Endothelial cell of umbilical vein (primary cell): ENCODE measurements at regions not wholly inside any gene's neighbourhood (a gene's known extent, or its start where the extent isn't known, plus 50 kb on each side); places are given as distances from the start of the nearest gene placed in this dataset.

Experiments used
- BruUV-seq: library from RNA; stranded (reverse); fragments of 400-500 nt; replicated peaks from 2 replicates; lab custom pipeline; 2021; lab: Mats Ljungman, UMichigan
- CTCF ChIA-PET: fragments of 300-600, 350-600 bp; sonication (Branson Sonifier 250); formaldehyde crosslinking; loops from one replicate; lab custom pipeline; 2021; ENCODE audit warnings: antibody characterized with exemption, inconsistent platforms; lab: Charles Lee
- POLR2A ChIA-PET: fragments of 300-600, 350-600 bp; sonication (Branson Sonifier 250); formaldehyde crosslinking; loops from one replicate; lab custom pipeline; 2021; ENCODE audit warnings: antibody characterized with exemption, inconsistent platforms; lab: Charles Lee
- DNase-seq: peaks from one replicate; pipeline ENCODE4 v3.0.0-alpha.2; 2011; ENCODE audit warnings: low read depth, low spot score
- FAIRE-seq: peaks from 2 replicates; lab custom pipeline; 2011; peaks lifted over from hg19 to GRCh38; lab: Jason Lieb, UNC
- H2AFZ ChIP-seq: 2 replicates; pipeline ENCODE4 v1.6.0; 2012; ENCODE audit warnings: low read depth, low read length, control low read depth, inconsistent platforms
- H3K27ac ChIP-seq: 2 replicates; pipeline ENCODE4 v1.5.1; 2011; ENCODE audit warnings: low read depth, mild to moderate bottlenecking, control low read depth, low read length, moderate library complexity; ENCODE audit not compliant: insufficient read depth
- H3K27me3 ChIP-seq, 2 experiments: 2 replicates each; pipeline versions ENCODE4 v1.6.0 to v1.6.1; 2011; ENCODE audit warnings: low read length in 2 of 2, mixed read lengths in 1 of 2; ENCODE audit not compliant: control insufficient read depth in 2 of 2, insufficient read depth in 2 of 2
- H3K36me3 ChIP-seq, 2 experiments: 2 replicates in 1 of 2; 3 replicates in 1 of 2; pipeline ENCODE4 v1.5.1; 2011; ENCODE audit warnings: low read length in 2 of 2, mild to moderate bottlenecking in 1 of 2, moderate library complexity in 1 of 2; ENCODE audit not compliant: control insufficient read depth in 2 of 2, insufficient read depth in 2 of 2; ENCODE audit errors: extremely low read depth in 1 of 2
- H3K4me1 ChIP-seq: 3 replicates; pipeline ENCODE4 v1.5.1; 2011; ENCODE audit warnings: mild to moderate bottlenecking, low read length; ENCODE audit not compliant: control insufficient read depth, insufficient read depth; ENCODE audit errors: extremely low read depth
- H3K4me2 ChIP-seq: 2 replicates; pipeline ENCODE4 v1.6.1; 2011; ENCODE audit warnings: low read length, control low read depth, mixed read lengths; ENCODE audit not compliant: insufficient read depth
- H3K4me3 ChIP-seq, 3 experiments: fragments of 200-600 bp in 1 of 3; sonication (generic), shearing (Covaris generic) in 1 of 3; replicated peaks in 1 of 3; 2 replicates each; pipeline ENCODE4 v1.5.1; 2011 to 2016; ENCODE audit warnings: control low read depth in 3 of 3, low read length in 3 of 3, mild to moderate bottlenecking in 2 of 3, inconsistent platforms in 1 of 3, low read depth in 1 of 3, moderate library complexity in 1 of 3; ENCODE audit not compliant: insufficient read depth in 1 of 3
- H3K79me2 ChIP-seq: 2 replicates; pipeline ENCODE4 v1.6.0; 2012; ENCODE audit warnings: low read length, inconsistent platforms; ENCODE audit not compliant: control insufficient read depth, insufficient read depth
- H3K9ac ChIP-seq: replicated peaks from 2 replicates; pipeline ENCODE3; 2011; ENCODE audit warnings: low read length, control low read depth; ENCODE audit not compliant: insufficient read depth; ENCODE audit errors: extremely low read depth
- H3K9me1 ChIP-seq: replicated peaks from 3 replicates; pipeline ENCODE4 v1.6.0; 2011; ENCODE audit warnings: mild to moderate bottlenecking, low read length; ENCODE audit not compliant: control insufficient read depth, insufficient read depth; ENCODE audit errors: extremely low read depth
- H3K9me3 ChIP-seq: replicated peaks from 2 replicates; pipeline ENCODE4 v1.5.1; 2012; ENCODE audit warnings: low read length, inconsistent platforms; ENCODE audit not compliant: control insufficient read depth, insufficient read depth
- H4K20me1 ChIP-seq: replicated peaks from 2 replicates; pipeline ENCODE3; 2011; ENCODE audit warnings: mild to moderate bottlenecking, low read length; ENCODE audit not compliant: control insufficient read depth, insufficient read depth; ENCODE audit errors: extremely low read depth
- CTCF ChIP-seq, 2 donors: IDR thresholded peaks; 1 replicate in 1 of 2; 2 replicates in 1 of 2; pipeline ENCODE4 v1.5.1; 2011; ENCODE audit warnings: low read length in 2 of 2, mild to moderate bottlenecking in 2 of 2, moderate library complexity in 2 of 2, control low read depth in 1 of 2, inconsistent platforms in 1 of 2, low read depth in 1 of 2; ENCODE audit not compliant: insufficient read depth in 1 of 2; ENCODE audit errors: extremely low read depth in 1 of 2
- EZH2 ChIP-seq: IDR thresholded peaks from 2 replicates; pipeline ENCODE4 v1.6.1; 2012; ENCODE audit warnings: borderline replicate concordance, low read depth, mild to moderate bottlenecking, moderate library complexity, low read length, inconsistent platforms; ENCODE audit not compliant: severe bottlenecking
- FOS ChIP-seq: IDR thresholded peaks from 2 replicates; pipeline ENCODE4 v1.6.1; 2011; ENCODE audit warnings: mild to moderate bottlenecking, low read length, moderate library complexity, borderline replicate concordance; ENCODE audit not compliant: insufficient read depth
- GATA2 ChIP-seq: IDR thresholded peaks from 2 replicates; pipeline ENCODE4 v1.7.0; 2011; ENCODE audit warnings: low read depth, mild to moderate bottlenecking, moderate library complexity, mixed read lengths, low read length; ENCODE audit not compliant: insufficient read length, insufficient read depth
- JUN ChIP-seq: IDR thresholded peaks from 2 replicates; pipeline ENCODE4 v1.6.1; 2011; ENCODE audit warnings: borderline replicate concordance, low read depth; ENCODE audit not compliant: insufficient read length, insufficient read depth
- MAX ChIP-seq: IDR thresholded peaks from 2 replicates; pipeline ENCODE4 v1.6.1; 2011; ENCODE audit not compliant: insufficient read depth, insufficient read length
- MYC ChIP-seq: IDR thresholded peaks from one replicate; pipeline ENCODE4 v1.6.1; 2011; ENCODE audit warnings: mild to moderate bottlenecking, low read depth, low read length
- POLR2A ChIP-seq: IDR thresholded peaks from 2 replicates; pipeline ENCODE4 v1.6.1; 2012; ENCODE audit warnings: low read depth, mild to moderate bottlenecking, control low read depth, low read length
- POLR2AphosphoS5 ChIP-seq: IDR thresholded peaks from 2 replicates; pipeline ENCODE4 v1.6.1; 2012; ENCODE audit warnings: low read depth, mild to moderate bottlenecking, control low read depth, low read length, moderate library complexity; ENCODE audit not compliant: insufficient read depth
- dilution Hi-C: fragments of 300-500 bp; cut with MboI; formaldehyde crosslinking; loops from one replicate; pipeline ENCODE4 v1.15.0; 2019; ENCODE audit warnings: low sequenced_read_pairs; ENCODE audit not compliant: extremely low pct_ligation_motif_present
- intact Hi-C: fragments of 100-400 bp; cut with micrococcal nuclease; formaldehyde crosslinking; loops from one replicate; pipeline ENCODE4 v1.10.0; 2022

- BruUV-seq: no TSS peak
- no peaks in the 10 kb centered on the region for H3K9me1 ChIP-seq
- no peak overlapping the region for H3K27ac ChIP-seq
- dilution Hi-C loops (no loop called here), intact Hi-C loops (no loop called here)
- no peak overlapping the region for H3K4me2 ChIP-seq
- no peak overlapping the region for H2AFZ ChIP-seq
- no peak overlapping the region for H3K4me3 ChIP-seq
- CTCF ChIA-PET: interaction anchor here (1.1 to 1.7 kb wide), 3 partner anchors 10 to 207 kb away, joined by 3 to 8 read pairs (median 4); no protein-coding TSS in a partner anchor
- H3K36me3 ChIP-seq: no peaks in the 10 kb centered on the region
- no peaks in the 10 kb centered on the region for H3K9me3 ChIP-seq
- POLR2A ChIA-PET: no interaction called here
- H3K79me2 ChIP-seq: no peaks in the 10 kb centered on the region
- no peak for TF ChIP-seq JUN
- no peak for TF ChIP-seq POLR2A
- TF ChIP-seq FOS: no peak
- TF ChIP-seq POLR2AphosphoS5: no peak
- no peak for TF ChIP-seq CTCF (IDR thresholded peaks at IDR 0.05; ENCODE audit: extremely low read depth in 1 of 2, insufficient read depth in 1 of 2, low read depth in 1 of 2, low read length in 2 of 2)
- no peak for TF ChIP-seq EZH2
- TF ChIP-seq GATA2: no peak
- no peak for TF ChIP-seq MAX
- no peak for TF ChIP-seq MYC
- no peak for FAIRE-seq
- no peak overlapping the region for H3K9ac ChIP-seq
- H3K27me3 ChIP-seq: peaks cover 0 to 2% of the 10 kb centered on the region in 2 experiments
- no peak for DNase-seq
- no peaks in the 10 kb centered on the region for H4K20me1 ChIP-seq
- H3K4me1 ChIP-seq: no peaks in the 10 kb centered on the region
Observed at GRCh38 chr6:49202924-49203536, 260.0 kb downstream of the MMUT start.
